Fibroblast of pulmonary artery (primary cell): ENCODE measurements at regions not wholly inside any gene's neighbourhood (a gene's known extent, or its start where the extent isn't known, plus 50 kb on each side); places are given as distances from the start of the nearest gene placed in this dataset.

Experiments used
- DNase-seq: peaks from one replicate; pipeline ENCODE4 v3.0.0-alpha.2; 2010; ENCODE audit warnings: low read depth
- H3K4me3 ChIP-seq: replicated peaks from 2 replicates; pipeline ENCODE4 v1.5.1; 2011; ENCODE audit warnings: low read depth, mild to moderate bottlenecking, control low read depth, low read length, moderate library complexity
- TF ChIP-seq, protein P1 (sequence below): IDR thresholded peaks from 2 replicates; pipeline ENCODE4 v1.5.1; 2011; ENCODE audit warnings: mild to moderate bottlenecking, control low read depth, low read length, inconsistent platforms; ENCODE audit errors: missing control alignments

DNA sequence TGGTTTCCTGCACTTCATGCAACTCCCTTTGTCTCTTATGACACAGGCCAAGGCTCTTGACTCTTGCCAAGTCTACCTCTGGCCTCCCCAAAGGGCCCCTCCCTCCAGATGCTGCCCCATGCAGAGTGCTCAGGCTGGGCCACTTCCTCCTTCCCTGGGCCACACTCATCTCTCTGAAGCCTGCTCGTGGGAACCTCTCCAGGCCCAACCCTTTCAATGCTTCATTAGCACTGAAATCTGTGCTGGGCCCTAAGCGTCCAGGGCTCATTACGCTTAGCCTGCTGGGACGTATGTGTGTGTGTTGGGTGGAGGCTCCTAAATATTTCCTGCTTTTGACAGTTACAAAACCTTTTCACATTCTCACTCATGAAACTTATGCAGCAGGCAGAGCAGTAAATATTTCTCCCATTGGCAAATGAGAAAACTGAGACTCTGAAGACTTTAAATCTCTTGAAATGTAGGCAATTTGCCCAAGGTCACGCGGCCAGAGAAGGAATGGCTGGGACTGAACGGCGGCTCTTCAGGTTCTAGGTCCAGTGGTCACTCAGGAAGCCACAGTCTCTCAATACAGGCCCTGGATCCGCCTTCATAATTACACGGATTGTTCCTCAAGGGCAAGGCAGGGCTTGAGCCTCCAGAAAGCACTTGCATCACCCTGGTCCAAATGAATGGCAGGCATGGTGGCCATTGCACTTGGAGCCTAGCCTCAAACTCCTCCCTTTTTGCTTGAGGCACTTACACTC is 241.7 kb upstream of the HES1 start:
- DNase-seq, result no peak
- no peak overlapping the region for H3K4me3 ChIP-seq
- TF ChIP-seq, protein P1, sequence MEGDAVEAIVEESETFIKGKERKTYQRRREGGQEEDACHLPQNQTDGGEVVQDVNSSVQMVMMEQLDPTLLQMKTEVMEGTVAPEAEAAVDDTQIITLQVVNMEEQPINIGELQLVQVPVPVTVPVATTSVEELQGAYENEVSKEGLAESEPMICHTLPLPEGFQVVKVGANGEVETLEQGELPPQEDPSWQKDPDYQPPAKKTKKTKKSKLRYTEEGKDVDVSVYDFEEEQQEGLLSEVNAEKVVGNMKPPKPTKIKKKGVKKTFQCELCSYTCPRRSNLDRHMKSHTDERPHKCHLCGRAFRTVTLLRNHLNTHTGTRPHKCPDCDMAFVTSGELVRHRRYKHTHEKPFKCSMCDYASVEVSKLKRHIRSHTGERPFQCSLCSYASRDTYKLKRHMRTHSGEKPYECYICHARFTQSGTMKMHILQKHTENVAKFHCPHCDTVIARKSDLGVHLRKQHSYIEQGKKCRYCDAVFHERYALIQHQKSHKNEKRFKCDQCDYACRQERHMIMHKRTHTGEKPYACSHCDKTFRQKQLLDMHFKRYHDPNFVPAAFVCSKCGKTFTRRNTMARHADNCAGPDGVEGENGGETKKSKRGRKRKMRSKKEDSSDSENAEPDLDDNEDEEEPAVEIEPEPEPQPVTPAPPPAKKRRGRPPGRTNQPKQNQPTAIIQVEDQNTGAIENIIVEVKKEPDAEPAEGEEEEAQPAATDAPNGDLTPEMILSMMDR, result no peak

DNA sequence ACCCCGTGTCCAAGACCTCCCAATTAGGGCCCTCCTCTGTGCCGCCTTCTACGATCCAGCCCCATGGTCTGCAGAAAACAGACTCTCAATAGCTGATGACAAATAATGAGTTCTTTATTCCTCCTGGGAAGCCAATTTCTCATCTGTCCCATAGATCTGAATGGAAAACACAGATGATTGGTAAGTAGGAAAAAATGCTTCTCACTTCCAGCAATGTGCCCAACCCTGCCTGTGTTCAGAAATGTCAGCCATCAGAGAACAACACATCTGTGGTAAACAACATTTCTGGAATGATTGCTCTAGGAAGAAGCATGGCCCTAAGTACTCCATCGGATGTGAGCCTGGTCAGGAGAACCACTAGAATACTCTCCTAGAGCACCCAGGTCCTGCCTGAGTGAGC is 240.5 kb upstream of the HES1 start:
- no peak for DNase-seq
- no peak overlapping the region for H3K4me3 ChIP-seq
- TF ChIP-seq, protein P1, result no peak

DNA sequence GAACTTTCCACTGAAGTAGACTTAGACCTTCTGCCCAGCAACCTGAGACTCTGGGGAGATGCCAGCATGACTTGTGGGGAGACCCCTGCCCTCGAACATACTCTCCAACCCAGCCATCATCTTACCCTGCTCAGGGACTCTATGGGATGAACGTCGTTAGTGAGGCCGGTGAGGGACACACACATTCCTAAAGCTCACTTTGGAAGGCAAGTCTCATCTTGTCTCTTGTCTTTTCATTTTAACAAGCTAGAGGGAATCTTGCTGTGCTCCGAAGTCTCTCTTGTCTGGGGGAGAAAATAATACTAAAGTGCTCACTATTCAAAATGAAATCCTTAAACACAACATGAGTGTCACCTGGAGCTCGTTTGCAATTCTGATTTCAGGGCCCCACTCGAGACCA is 239.5 kb upstream of the HES1 start:
- DNase-seq, result no peak
- TF ChIP-seq, protein P1, result no peak
- no peak overlapping the region for H3K4me3 ChIP-seq

DNA sequence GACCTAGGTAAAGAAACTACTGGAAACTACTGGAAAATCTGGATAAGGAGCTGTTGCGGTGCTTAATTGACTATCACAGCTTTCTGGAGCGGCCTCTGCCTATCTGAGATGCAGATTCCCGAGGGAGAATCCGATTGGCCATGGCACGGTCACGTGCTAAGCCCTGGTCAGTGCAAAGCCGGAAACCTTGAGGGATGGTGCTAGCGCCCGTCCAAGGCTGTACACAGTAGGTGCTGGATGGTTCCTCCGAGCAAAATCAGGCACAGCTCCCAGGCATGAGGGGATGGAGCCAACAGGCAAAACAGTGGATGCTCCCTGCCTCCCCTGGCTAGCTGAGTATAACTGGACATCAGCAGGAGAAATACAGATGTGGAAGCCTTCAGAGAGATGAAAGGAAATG is 238.7 kb upstream of the HES1 start:
- TF ChIP-seq, protein P1, result no peak
- peak; percentile 11 for DNase-seq
- no peak overlapping the region for H3K4me3 ChIP-seq

DNA sequence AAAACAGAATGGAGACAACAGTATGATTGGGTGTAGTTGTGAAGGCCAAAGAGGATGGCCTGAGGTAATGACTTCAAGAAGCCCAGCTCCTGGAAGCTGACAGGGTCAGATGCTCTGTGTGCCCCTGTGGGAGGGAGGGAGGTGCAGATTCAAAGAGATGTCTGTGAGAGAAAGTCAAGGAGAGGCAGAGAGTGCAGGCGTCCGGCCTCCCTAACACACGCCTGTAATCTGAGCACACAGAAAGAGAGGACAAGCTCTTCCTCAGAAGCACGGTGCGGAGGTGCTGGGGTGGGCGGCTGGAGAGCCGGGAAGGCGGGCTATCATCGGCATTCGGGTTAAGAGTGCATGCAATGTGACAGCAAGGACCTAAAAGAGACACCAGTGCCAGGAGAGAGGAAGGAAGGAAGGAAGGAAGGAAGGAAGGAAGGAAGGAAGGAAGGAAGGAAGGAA is 238.2 kb upstream of the HES1 start:
- TF ChIP-seq, protein P1, result no peak
- H3K4me3 ChIP-seq, result no peak overlapping the region
- DNase-seq, result no peak

DNA sequence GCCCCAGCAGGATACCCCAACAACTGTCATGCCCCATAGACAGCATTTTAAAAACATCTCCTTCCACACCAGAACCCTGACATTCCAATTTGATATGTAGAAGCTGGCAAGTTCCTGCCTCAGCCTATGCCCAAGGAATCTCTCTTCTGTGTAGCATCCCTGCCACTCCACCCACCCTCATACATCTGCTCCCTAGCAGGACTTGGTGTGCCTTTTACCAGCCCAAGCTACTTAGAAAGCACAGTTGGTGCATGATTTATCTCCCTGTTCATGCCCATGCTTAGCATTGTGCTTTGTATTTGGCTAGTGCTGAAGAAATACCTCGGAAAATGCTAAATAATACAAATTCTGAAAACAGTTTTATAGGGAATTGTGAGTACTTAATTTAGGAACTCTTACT is 236.9 kb upstream of the HES1 start:
- no peak for DNase-seq
- TF ChIP-seq, protein P1, result no peak
- no peak overlapping the region for H3K4me3 ChIP-seq

DNA sequence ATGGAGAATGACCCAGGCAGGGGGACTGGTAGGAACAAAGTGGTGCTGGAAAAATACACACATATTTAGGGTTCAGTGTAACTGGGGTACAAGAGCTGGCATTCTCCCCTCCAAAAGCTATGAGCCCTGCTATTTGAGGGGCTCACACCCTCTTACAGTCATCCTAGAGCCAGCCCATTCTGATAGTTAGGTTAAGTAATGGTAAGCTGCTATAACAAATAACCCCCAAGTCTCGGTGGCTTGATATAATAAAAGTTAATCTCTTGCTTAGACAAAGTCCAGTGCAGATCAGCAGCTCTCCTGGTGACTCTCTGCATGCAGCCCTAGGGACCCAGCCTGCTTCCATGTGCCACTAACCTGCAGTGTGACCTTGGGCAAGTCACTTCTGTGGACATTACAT is 234.9 kb upstream of the HES1 start:
- DNase-seq, result no peak
- no peak overlapping the region for H3K4me3 ChIP-seq
- TF ChIP-seq, protein P1, result no peak
